DMS53 (cell line): ENCODE measurements at regions not wholly inside any gene's neighbourhood (a gene's known extent, or its start where the extent isn't known, plus 50 kb on each side); places are given as distances from the start of the nearest gene placed in this dataset.
"Not testable (repeated sequence)": the region's sequence is repeated elsewhere in the genome, so short reads cannot be mapped to it uniquely, and the experiment has no call there.

Experiments
- DNase-seq: peaks from one replicate; lab custom pipeline; 2025; lab: John Stamatoyannopoulos, UW

GRCh38 chr18:71238974-71239624 is 950.3 kb downstream of the SOCS6 start:
- peak; percentile 75 for DNase-seq

DNA sequence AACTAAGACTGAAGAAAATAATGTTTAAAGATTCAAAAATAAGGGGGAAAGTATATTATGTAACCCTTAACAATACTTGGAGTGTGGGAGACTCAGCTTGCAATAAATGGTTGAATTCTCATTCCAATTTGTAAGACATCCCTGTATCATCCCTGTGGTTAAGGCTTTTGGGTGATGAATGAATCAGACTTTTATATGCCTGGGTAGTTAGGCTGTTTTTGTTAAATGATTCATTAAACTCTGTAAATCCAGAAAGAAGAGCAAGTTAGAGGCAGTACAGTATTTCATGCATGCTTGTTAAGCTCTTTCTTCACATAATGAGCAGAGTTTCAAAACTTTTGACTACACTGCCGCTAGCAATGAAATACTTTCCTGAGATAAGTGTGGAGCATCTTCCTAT is 948.8 kb downstream of the SOCS6 start:
- no peak for DNase-seq

DNA sequence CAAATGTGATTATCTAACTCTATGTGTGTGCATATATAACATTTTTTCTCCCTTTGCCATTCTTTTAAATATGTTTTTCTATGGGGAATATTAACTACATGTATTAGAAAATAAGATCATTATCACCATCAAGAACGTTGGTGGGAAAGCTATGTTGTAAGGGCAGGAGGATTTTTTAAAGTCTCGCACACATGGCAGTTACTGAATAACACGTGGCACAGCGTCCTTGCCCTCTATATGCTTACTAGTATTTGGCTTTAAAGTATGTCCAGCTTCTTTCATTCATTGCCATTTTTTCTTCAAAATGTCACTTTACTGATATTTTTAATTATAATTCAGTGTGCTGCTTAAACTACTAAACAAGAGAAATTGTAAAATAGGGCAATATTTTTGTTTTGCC is 944.3 kb downstream of the SOCS6 start:
- no peak for DNase-seq

GRCh38 chr18:71223486-71223885 is 934.6 kb downstream of the SOCS6 start:
- no peak for DNase-seq

GRCh38 chr18:71221405-71221804 is 932.6 kb downstream of the SOCS6 start:
- no peak for DNase-seq

DNA sequence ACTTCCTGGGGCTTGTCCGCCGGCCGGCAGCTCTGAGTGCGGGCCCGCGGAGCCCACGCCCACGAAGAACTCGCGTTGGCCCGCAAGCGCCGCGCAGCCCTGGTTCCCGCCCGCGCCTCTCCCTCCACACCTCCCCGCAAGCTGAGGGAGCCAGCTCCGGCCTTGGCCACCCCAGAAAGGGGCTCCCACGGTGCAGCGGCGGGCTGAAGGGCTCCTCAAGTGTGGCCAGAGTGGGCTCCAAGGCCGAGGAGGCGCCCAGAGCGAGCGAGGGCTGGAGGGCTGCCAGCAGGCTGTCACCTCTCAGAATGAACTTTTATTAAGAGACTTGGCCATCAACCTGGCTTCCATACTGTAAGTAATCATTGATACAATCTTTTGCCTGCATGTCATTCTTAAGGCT is 923.9 kb downstream of the SOCS6 start:
- DNase-seq, result not testable (repeated sequence)

GRCh38 chr18:71212222-71212621 is 923.4 kb downstream of the SOCS6 start:
- DNase-seq, result peak; percentile 32

DNA sequence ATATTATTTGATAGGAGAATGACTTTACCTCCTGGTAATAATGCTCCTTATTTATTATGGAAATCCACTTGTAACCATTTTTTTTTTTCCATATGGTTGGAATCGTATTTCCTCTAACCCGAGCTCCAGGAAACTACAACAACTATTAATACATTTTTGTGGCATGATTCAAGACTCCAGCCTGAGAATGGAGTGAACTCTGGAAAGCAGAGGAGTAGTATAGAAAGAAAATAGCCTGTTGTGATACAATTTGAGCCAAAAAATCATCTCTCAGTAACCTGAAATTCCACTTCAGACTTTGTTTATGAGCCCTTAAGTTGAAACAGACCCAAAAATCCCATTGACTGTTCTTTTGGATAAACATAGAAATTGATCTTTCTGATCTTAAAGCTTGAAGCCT is 921.1 kb downstream of the SOCS6 start:
- DNase-seq, result no peak

DNA sequence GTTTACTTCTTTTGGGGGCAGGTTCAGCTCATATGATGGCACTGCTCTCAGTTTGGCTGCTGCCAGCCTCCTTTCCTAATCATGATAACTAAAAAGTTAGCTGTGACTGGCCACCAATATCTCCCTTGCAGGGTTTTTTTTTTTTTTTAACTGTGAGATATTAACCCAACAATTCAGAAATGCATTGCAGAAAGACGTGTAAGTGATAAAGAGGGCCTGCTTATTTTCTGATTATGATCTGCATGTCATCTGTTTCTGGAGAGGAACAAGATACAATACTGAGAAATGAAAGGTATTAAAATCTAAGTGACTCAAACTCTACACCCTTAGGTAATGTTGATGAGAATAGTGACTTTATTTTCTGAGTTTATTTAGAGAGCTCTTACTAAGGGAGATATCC is 905.6 kb downstream of the SOCS6 start:
- no peak for DNase-seq

DNA sequence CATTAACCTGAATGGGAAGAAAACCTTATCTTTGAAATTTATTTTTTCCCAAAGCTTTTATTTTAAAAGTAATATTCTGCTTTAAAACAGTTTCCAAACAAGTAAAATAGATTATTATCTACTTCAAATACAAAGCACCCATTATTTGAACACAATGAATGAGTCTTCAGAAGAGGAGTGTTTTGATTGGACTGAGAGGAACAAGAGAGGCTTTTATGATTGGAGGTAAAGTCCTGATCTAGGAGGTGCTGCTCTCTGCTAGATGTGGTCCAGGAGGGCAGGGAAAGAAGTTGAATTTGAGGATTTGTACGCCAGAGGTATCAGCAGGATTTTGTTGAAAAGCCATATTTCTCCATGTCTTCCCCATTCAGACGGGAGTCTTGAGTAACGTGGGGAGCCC is 900.7 kb downstream of the SOCS6 start:
- DNase-seq, result no peak

GRCh38 chr18:71168557-71169145 is 879.8 kb downstream of the SOCS6 start:
- DNase-seq, result no peak

- DNase-seq, result no peak
These were observed 847.6 kb downstream of the SOCS6 start for GRCh38 chr18:71136487-71136886.

- no peak for DNase-seq
These were observed 845.3 kb downstream of the SOCS6 start for GRCh38 chr18:71134122-71134521.

GRCh38 chr18:71131918-71132317 is 843.1 kb downstream of the SOCS6 start:
- no peak for DNase-seq

DNA sequence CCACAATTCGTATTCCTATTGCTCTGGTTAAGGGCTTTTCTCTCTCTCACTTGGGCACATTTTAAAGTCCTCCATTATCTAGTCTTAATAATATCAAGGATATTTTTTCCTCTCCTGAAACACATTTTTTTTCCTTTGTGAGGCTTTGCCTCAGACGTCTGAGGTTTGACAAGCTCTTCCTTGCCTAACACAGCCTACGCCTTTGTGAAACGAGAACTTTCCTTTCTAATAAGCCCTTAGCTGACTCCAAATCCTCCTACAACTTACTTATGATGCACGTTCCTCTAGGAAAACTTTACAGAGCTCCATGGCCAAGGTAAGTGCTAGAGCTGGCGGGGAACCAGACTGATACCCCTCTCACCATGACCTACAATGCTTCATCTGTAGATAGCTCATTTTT is 841.5 kb downstream of the SOCS6 start:
- peak; percentile 69 for DNase-seq

GRCh38 chr18:71125581-71125980 is 836.7 kb downstream of the SOCS6 start:
- DNase-seq, result no peak

DNA sequence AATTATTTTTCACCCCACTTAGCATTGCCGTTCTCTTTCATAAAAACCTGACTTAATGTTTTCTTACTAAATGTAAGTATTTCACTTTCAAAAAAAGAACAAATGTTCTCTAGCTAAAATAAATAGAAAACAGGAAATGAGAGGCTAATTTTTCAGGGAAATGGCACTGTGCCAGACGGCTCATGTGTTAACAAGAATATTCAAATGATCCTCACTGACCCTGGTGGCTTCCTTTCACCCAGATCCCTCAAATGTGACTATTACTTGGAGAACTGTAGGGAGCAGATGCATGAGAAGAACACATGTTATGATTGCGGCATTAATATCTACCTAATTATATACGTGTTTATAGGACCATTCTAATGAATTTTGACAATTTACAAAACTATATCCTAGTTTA is 827.7 kb downstream of the SOCS6 start:
- peak; percentile 78 for DNase-seq

- peak; percentile 94 for DNase-seq
These were observed 826.4 kb downstream of the SOCS6 start for GRCh38 chr18:71115261-71115660.

GRCh38 chr18:71114550-71115210 is 825.8 kb downstream of the SOCS6 start:
- peak; percentile 97 for DNase-seq

GRCh38 chr18:71107244-71107643 is 818.4 kb downstream of the SOCS6 start:
- DNase-seq, result no peak

DNA sequence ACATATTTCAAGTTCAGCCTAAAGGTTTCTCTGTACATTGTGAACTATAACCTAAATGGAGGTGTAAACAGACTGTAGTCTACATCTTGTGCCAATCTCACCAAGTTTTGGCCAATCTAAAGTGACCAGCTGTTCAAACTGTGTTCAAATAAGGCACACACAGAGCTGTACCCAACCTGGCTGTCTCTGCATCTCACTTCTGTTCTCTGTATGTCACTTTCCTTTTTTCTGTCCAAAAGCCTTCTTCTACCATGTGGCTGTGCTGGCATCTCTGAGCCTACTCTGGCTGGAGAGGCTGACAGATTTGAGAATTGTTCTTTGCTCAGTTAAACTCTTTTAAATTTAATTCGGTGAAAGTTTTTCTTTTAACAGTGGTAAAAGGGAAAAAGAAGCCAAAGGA is 817.9 kb downstream of the SOCS6 start:
- DNase-seq, result peak; percentile 41

GRCh38 chr18:71105994-71106546 is 817.2 kb downstream of the SOCS6 start:
- no peak for DNase-seq

DNA sequence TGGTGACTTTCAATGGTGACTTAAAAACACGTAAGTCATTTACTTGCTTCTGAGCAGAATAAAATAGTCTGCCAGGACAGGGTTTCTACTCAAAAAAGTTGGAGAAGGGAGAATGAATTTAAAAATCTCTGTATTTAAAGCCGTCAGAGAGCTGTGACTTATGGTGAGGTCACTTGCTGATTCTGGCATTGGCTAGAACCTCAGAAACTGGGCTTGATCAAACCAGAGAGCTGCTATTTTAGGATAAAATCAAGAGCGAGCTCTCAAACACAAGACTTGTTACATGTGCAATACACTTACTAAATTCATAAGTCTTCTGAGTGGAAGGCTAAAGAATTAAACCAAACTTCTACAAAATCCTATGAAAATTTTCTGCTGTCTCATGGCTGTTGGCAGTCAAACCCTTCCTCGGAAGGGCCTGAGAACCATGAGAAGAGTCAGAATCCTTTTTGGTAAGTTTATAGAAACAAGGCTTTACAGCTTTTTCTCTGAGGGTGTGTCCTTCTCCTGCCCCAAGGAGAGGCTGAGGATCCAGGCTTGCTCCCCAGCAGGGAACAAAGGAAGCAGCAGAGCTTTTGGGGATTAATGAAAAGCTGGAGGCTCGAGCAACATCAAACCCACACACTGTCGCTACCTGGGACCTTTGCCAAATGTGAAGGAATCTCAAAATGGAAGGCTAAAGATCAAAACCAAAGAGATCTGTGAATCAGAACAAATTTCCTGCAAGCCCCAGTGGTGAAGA is 816.4 kb downstream of the SOCS6 start:
- no peak for DNase-seq
